Neutrophil (primary cell): ENCODE measurements at regions not wholly inside any gene's neighbourhood (a gene's known extent, or its start where the extent isn't known, plus 50 kb on each side); places are given as distances from the start of the nearest gene placed in this dataset.

Source experiments
- H3K27ac ChIP-seq: fragments of 200-600 bp; sonication (generic); 2 replicates; pipeline ENCODE4 v1.5.1; 2016; ENCODE audit warnings: mild to moderate bottlenecking, moderate library complexity
- H3K27me3 ChIP-seq: fragments of 200-600 bp; sonication (generic); 2 replicates; pipeline ENCODE4 v1.6.0; 2016; ENCODE audit warnings: mild to moderate bottlenecking
- H3K36me3 ChIP-seq: fragments of 200-600 bp; sonication (generic); 2 replicates; pipeline ENCODE4 v1.5.1; 2017
- H3K4me1 ChIP-seq, 2 experiments: fragments of 200-600 bp in 1 of 2; sonication (generic) in 1 of 2; 1 replicate in 1 of 2; 2 replicates in 1 of 2; pipeline versions ENCODE4 v1.5.1 to v1.6.1; 2013 to 2016; ENCODE audit warnings: low read depth in 1 of 2, low read length in 1 of 2, mild to moderate bottlenecking in 1 of 2, moderate library complexity in 1 of 2; ENCODE audit not compliant: control insufficient read depth in 1 of 2, insufficient read depth in 1 of 2
- H3K4me3 ChIP-seq, 2 experiments: fragments of 200-600 bp in 1 of 2; sonication (generic) in 1 of 2; 1 replicate in 1 of 2; 2 replicates in 1 of 2; pipeline ENCODE4 v1.5.1; 2013 to 2016; ENCODE audit warnings: low read depth in 1 of 2, low read length in 1 of 2, mild to moderate bottlenecking in 1 of 2, moderate library complexity in 1 of 2
- H3K9me3 ChIP-seq: fragments of 200-600 bp; sonication (generic); 2 replicates; pipeline ENCODE4 v1.5.1; 2016
- CTCF ChIP-seq: fragments of 200-600 bp; sonication (generic); IDR thresholded peaks from 2 replicates; pipeline ENCODE4 v1.5.1; 2016; ENCODE audit warnings: antibody characterized with exemption

- no peaks in the 10 kb centered on the region for H3K9me3 ChIP-seq
- H3K4me3 ChIP-seq = no peak overlapping the region
- H3K27ac ChIP-seq = no peak overlapping the region
- no peak for TF ChIP-seq CTCF
- H3K27me3 ChIP-seq = no peaks in the 10 kb centered on the region
- no peaks in the 10 kb centered on the region for H3K36me3 ChIP-seq
- H3K4me1 ChIP-seq = no peaks in the 10 kb centered on the region
Measured at GRCh38 chr5:57832875-57833274, 350.3 kb upstream of the ACTBL2 start.

- no peak for TF ChIP-seq CTCF
- H3K9me3 ChIP-seq = no peaks in the 10 kb centered on the region
- H3K36me3 ChIP-seq = no peaks in the 10 kb centered on the region
- no peak overlapping the region for H3K4me3 ChIP-seq
- no peaks in the 10 kb centered on the region for H3K4me1 ChIP-seq
- H3K27me3 ChIP-seq = no peaks in the 10 kb centered on the region
- H3K27ac ChIP-seq = no peak overlapping the region
Measured at GRCh38 chr5:57831932-57832331, 349.3 kb upstream of the ACTBL2 start.

GRCh38 chr5:57831090-57831489, 348.5 kb upstream of the ACTBL2 start:
- Histone ChIP-seq H3K27me3 (no peaks in the 10 kb centered on the region), H3K4me3 (no peak overlapping the region), H3K4me1 (no peaks in the 10 kb centered on the region), H3K36me3 (no peaks in the 10 kb centered on the region), H3K9me3 (no peaks in the 10 kb centered on the region), H3K27ac (no peak overlapping the region)
- TF ChIP-seq CTCF = no peak

- no peaks in the 10 kb centered on the region for H3K36me3 ChIP-seq
- H3K27me3 ChIP-seq = no peaks in the 10 kb centered on the region
- H3K9me3 ChIP-seq = no peaks in the 10 kb centered on the region
- H3K27ac ChIP-seq = no peak overlapping the region
- no peak for TF ChIP-seq CTCF
- no peaks in the 10 kb centered on the region for H3K4me1 ChIP-seq
- no peak overlapping the region for H3K4me3 ChIP-seq
Measured at GRCh38 chr5:57828221-57828620, 345.6 kb upstream of the ACTBL2 start.

GRCh38 chr5:57825031-57825686, 342.5 kb upstream of the ACTBL2 start:
- Histone ChIP-seq H3K36me3 (no peaks in the 10 kb centered on the region), H3K9me3 (no peaks in the 10 kb centered on the region), H3K4me3 (no peak overlapping the region), H3K27ac (no peak overlapping the region), H3K27me3 (no peaks in the 10 kb centered on the region), H3K4me1 (no peaks in the 10 kb centered on the region)
- TF ChIP-seq CTCF = no peak
